Activated CD8-positive, alpha-beta memory T cell treated with anti-CD3 and anti-CD28 coated beads for 24 hours (primary cell): ENCODE measurements at regions not wholly inside any gene's neighbourhood (a gene's known extent, or its start where the extent isn't known, plus 50 kb on each side); places are given as distances from the start of the nearest gene placed in this dataset.

ENCODE experiments used
- DNase-seq: peaks from one replicate; pipeline ENCODE4 v3.0.0-alpha.2; 2020

- peak; percentile 19 for DNase-seq
Measured at GRCh38 chr6:158881276-158881675, 62.1 kb upstream of the EZR start.

- peak; percentile 62 for DNase-seq
Measured at GRCh38 chr6:158879180-158879579, 60.0 kb upstream of the EZR start.

- DNase-seq: no peak
Measured at GRCh38 chr6:158877716-158878115, 58.5 kb upstream of the EZR start.

- no peak for DNase-seq
Measured at GRCh38 chr6:158876886-158877285, 57.7 kb upstream of the EZR start.

- DNase-seq: no peak
Measured at GRCh38 chr6:158870649-158870957, 51.4 kb upstream of the EZR start.

- DNase-seq: no peak
Measured at GRCh38 chr6:158869826-158870648, 50.9 kb upstream of the EZR start.

- peak; percentile 99 for DNase-seq
Measured at GRCh38 chr6:158868890-158869825, 50.0 kb upstream of the EZR start.
